RWPE2 (cell line): ENCODE measurements at regions not wholly inside any gene's neighbourhood (a gene's known extent, or its start where the extent isn't known, plus 50 kb on each side); places are given as distances from the start of the nearest gene placed in this dataset.
"Not testable (repeated sequence)": the region's sequence is repeated elsewhere in the genome, so short reads cannot be mapped to it uniquely, and the experiment has no call there.

Experiments
- ATAC-seq: fragments of 200-7000 bp; cut with Tn5 transposase; 3 replicates; pipeline ENCODE4 v1.9.1; 2021; ENCODE audit warnings: low read depth
- DNase-seq: peaks from one replicate; pipeline ENCODE4 v3.0.0-alpha.2; 2020; ENCODE audit warnings: low spot score
- H3K27ac ChIP-seq: fragments of 450-650 bp; 2 replicates; pipeline ENCODE4 v1.5.1; 2017; ENCODE audit warnings: mild to moderate bottlenecking; ENCODE audit not compliant: poor library complexity, severe bottlenecking
- H3K27me3 ChIP-seq: fragments of 250-450 bp; sonication (Bioruptor Pico); 2 replicates; pipeline ENCODE4 v1.5.1; 2021; ENCODE audit warnings: mild to moderate bottlenecking, moderate library complexity; ENCODE audit not compliant: insufficient read depth, poor library complexity, severe bottlenecking
- H3K36me3 ChIP-seq: fragments of 250-450 bp; sonication (Bioruptor Pico); 2 replicates; pipeline ENCODE4 v1.5.1; 2020; ENCODE audit warnings: low read depth, mild to moderate bottlenecking, moderate library complexity
- H3K4me1 ChIP-seq: fragments of 250-450 bp; sonication (Bioruptor Pico); 2 replicates; pipeline ENCODE4 v1.5.1; 2021; ENCODE audit warnings: mild to moderate bottlenecking, moderate library complexity; ENCODE audit not compliant: insufficient read depth, poor library complexity, severe bottlenecking
- H3K4me3 ChIP-seq: fragments of 250-450 bp; sonication (Bioruptor Pico); 2 replicates; pipeline ENCODE4 v1.5.1; 2021; ENCODE audit warnings: mild to moderate bottlenecking, moderate library complexity; ENCODE audit not compliant: severe bottlenecking
- H3K9me3 ChIP-seq: fragments of 250-450 bp; sonication (Bioruptor Pico); 2 replicates; pipeline ENCODE4 v1.5.1; 2021; ENCODE audit warnings: mild to moderate bottlenecking, moderate library complexity; ENCODE audit not compliant: severe bottlenecking
- CTCF ChIP-seq: fragments of 450-650 bp; IDR thresholded peaks from one replicate; pipeline ENCODE4 v1.5.1; 2017; ENCODE audit warnings: mild to moderate bottlenecking, moderate library complexity; ENCODE audit not compliant: poor library complexity, severe bottlenecking

GRCh38 chr7:69078997-69079769, 519.1 kb upstream of the AUTS2 start:
- Histone ChIP-seq H3K4me1 (no peaks in the 10 kb centered on the region), H3K9me3 (no peaks in the 10 kb centered on the region), H3K27ac (no peak overlapping the region), H3K36me3 (no peaks in the 10 kb centered on the region), H3K4me3 (no peak overlapping the region), H3K27me3 (no peaks in the 10 kb centered on the region)
- ATAC-seq, result no peak
- TF ChIP-seq CTCF, result no peak
- no peak for DNase-seq

- not testable (repeated sequence) for H3K36me3 ChIP-seq, H3K4me3 ChIP-seq, H3K9me3 ChIP-seq, ATAC-seq, DNase-seq, H3K27ac ChIP-seq, H3K4me1 ChIP-seq, H3K27me3 ChIP-seq
Observed at GRCh38 chr7:69087281-69087680, 511.0 kb upstream of the AUTS2 start.

GRCh38 chr7:69088185-69088584, 510.1 kb upstream of the AUTS2 start:
- no peak overlapping the region for H3K27ac ChIP-seq
- no peaks in the 10 kb centered on the region for H3K27me3 ChIP-seq
- ATAC-seq (no peak), DNase-seq (no peak)
- H3K4me3 ChIP-seq, result no peak overlapping the region
- no peaks in the 10 kb centered on the region for H3K9me3 ChIP-seq
- no peaks in the 10 kb centered on the region for H3K4me1 ChIP-seq
- no peaks in the 10 kb centered on the region for H3K36me3 ChIP-seq
- no peak for TF ChIP-seq CTCF

GRCh38 chr7:69090936-69091335, 507.3 kb upstream of the AUTS2 start:
- no peaks in the 10 kb centered on the region for H3K9me3 ChIP-seq
- no peak overlapping the region for H3K27ac ChIP-seq
- ATAC-seq, result no peak
- no peak overlapping the region for H3K4me3 ChIP-seq
- H3K4me1 ChIP-seq, result no peaks in the 10 kb centered on the region
- DNase-seq, result no peak
- no peak for TF ChIP-seq CTCF
- H3K27me3 ChIP-seq, result no peaks in the 10 kb centered on the region
- H3K36me3 ChIP-seq, result no peaks in the 10 kb centered on the region

- no peak overlapping the region for H3K27ac ChIP-seq
- no peak overlapping the region for H3K4me3 ChIP-seq
- H3K4me1 ChIP-seq, result no peaks in the 10 kb centered on the region
- no peaks in the 10 kb centered on the region for H3K27me3 ChIP-seq
- no peak for TF ChIP-seq CTCF
- no peaks in the 10 kb centered on the region for H3K9me3 ChIP-seq
- no peaks in the 10 kb centered on the region for H3K36me3 ChIP-seq
- ATAC-seq, result no peak
- DNase-seq, result no peak
Observed at GRCh38 chr7:69091521-69091920, 506.8 kb upstream of the AUTS2 start.
